ENCODE measurements at regions not wholly inside any gene's neighbourhood (a gene's known extent, or its start where the extent isn't known, plus 50 kb on each side); places are given as distances from the start of the nearest gene placed in this dataset.

- no peaks in the 10 kb centered on the region for H3K36me3 ChIP-seq (ENCODE audit: insufficient read depth, low read length)
- peaks cover 12% of the 10 kb centered on the region for H3K4me1 ChIP-seq (ENCODE audit: insufficient read depth, low read length)
- H3K9me3 ChIP-seq (ENCODE audit: control insufficient read depth, insufficient read depth, low read length), result no peaks in the 10 kb centered on the region
- no peak overlapping the region for H3K9ac ChIP-seq (ENCODE audit: low read depth, low read length)
These were observed 446.7 kb upstream of the B3GALT2 start for GRCh38 chr1:193633093-193633492.

DNA sequence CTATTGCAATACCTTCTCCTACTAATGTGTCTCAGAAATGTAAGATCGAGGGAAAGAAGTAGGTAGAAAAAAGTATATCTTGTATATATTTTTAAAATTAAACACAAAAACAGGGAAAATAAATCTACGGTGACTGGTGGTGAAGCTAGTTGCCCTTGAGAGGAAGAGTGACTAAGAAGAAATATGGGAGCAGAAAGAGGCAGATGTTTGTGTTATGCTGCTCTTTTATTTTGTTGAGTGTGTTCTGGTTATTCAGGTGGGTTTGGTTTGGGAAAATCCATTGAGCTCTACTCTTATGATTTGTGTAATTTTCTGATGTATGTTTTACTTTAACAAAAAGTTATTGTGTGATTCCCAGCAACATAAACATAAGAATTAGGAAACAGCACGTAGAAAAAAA is 444.9 kb upstream of the B3GALT2 start:
- Histone ChIP-seq H3K9ac (ENCODE audit: low read depth, low read length) (no peak overlapping the region), H3K4me1 (ENCODE audit: insufficient read depth, low read length) (peaks cover 12% of the 10 kb centered on the region), H3K36me3 (ENCODE audit: insufficient read depth, low read length) (no peaks in the 10 kb centered on the region), H3K9me3 (ENCODE audit: control insufficient read depth, insufficient read depth, low read length) (no peaks in the 10 kb centered on the region)

- H3K4me1 ChIP-seq (ENCODE audit: insufficient read depth, low read length), result peaks cover 12% of the 10 kb centered on the region
- H3K9ac ChIP-seq (ENCODE audit: low read depth, low read length), result no peak overlapping the region
- no peaks in the 10 kb centered on the region for H3K36me3 ChIP-seq (ENCODE audit: insufficient read depth, low read length)
- no peaks in the 10 kb centered on the region for H3K9me3 ChIP-seq (ENCODE audit: control insufficient read depth, insufficient read depth, low read length)
These were observed 443.5 kb upstream of the B3GALT2 start for GRCh38 chr1:193629875-193630274.

DNA sequence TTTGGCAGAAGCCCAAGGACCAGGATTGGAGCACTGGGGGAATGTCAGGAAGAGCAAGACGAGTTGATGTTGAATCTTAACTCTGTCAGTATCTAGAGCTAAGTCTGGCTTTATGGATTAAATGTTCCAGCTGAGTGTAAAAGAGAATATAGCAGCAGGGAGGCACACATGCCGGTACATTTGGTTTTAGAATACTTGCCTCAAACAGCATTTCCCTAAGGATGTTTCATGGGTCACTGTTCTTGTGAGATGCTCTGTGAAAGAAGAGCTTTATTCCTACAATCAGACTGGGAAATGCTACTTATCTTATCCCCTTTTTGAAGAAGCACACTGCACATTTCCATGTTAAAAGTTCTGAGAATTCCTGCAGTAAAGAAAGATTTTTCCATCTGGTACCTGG is 440.3 kb upstream of the B3GALT2 start:
- Histone ChIP-seq H3K9me3 (ENCODE audit: control insufficient read depth, insufficient read depth, low read length) (no peaks in the 10 kb centered on the region), H3K9ac (ENCODE audit: low read depth, low read length) (no peak overlapping the region), H3K4me1 (ENCODE audit: insufficient read depth, low read length) (peaks cover 12% of the 10 kb centered on the region), H3K36me3 (ENCODE audit: insufficient read depth, low read length) (no peaks in the 10 kb centered on the region)

DNA sequence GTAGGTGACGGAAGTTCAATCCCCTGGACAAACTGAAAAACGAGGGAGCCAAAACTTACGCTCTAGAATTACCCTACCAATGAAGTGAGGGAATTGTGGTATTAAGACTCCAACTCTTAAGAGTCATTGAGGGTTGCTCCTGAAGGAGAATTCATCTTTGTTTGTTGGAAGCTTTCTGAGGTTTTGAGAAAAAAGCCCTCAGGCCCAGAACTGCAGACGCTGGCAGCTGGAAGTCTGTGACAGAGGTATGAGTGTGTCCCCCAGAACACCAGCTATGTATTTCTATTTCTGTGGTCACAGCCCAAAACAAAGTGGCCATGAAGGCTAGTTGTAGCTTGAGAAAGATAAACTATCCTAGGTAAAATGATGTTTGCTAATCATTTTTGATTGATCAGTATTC is 438.8 kb upstream of the B3GALT2 start:
- peaks cover 11% of the 10 kb centered on the region for H3K4me1 ChIP-seq (ENCODE audit: insufficient read depth, low read length)
- no peaks in the 10 kb centered on the region for H3K36me3 ChIP-seq (ENCODE audit: insufficient read depth, low read length)
- no peak overlapping the region for H3K9ac ChIP-seq (ENCODE audit: low read depth, low read length)
- no peaks in the 10 kb centered on the region for H3K9me3 ChIP-seq (ENCODE audit: control insufficient read depth, insufficient read depth, low read length)

- Histone ChIP-seq H3K9ac (ENCODE audit: low read depth, low read length) (no peak overlapping the region), H3K4me1 (ENCODE audit: insufficient read depth, low read length) (no peaks in the 10 kb centered on the region), H3K9me3 (ENCODE audit: control insufficient read depth, insufficient read depth, low read length) (no peaks in the 10 kb centered on the region), H3K36me3 (ENCODE audit: insufficient read depth, low read length) (no peaks in the 10 kb centered on the region)
These were observed 433.5 kb upstream of the B3GALT2 start for GRCh38 chr1:193619911-193620310.

- Histone ChIP-seq H3K9ac (ENCODE audit: low read depth, low read length) (no peak overlapping the region), H3K36me3 (ENCODE audit: insufficient read depth, low read length) (no peaks in the 10 kb centered on the region), H3K9me3 (ENCODE audit: control insufficient read depth, insufficient read depth, low read length) (no peaks in the 10 kb centered on the region), H3K4me1 (ENCODE audit: insufficient read depth, low read length) (no peaks in the 10 kb centered on the region)
These were observed 428.4 kb upstream of the B3GALT2 start for GRCh38 chr1:193614817-193615216.

DNA sequence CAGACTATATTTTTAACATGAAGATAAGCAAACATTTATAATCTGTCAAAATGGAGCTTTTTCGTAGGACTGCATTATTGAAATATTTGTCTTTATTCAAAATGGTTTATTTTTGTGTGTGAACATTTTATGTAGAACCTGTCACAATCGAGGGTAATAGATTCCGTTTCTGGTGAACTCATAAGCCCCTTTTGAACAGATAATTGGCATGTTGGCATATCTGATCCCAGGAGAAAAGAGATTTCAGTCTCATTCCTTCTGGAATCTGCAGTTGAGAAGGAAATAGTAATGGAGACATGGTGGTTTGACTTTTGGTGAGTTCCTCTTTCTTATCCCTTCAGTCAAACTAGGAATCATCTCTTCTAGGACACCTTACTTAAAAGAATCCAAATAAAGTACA is 427.9 kb upstream of the B3GALT2 start:
- no peaks in the 10 kb centered on the region for H3K9me3 ChIP-seq (ENCODE audit: control insufficient read depth, insufficient read depth, low read length)
- H3K4me1 ChIP-seq (ENCODE audit: insufficient read depth, low read length), result no peaks in the 10 kb centered on the region
- no peaks in the 10 kb centered on the region for H3K36me3 ChIP-seq (ENCODE audit: insufficient read depth, low read length)
- H3K9ac ChIP-seq (ENCODE audit: low read depth, low read length), result no peak overlapping the region

- Histone ChIP-seq H3K9ac (ENCODE audit: low read depth, low read length) (no peak overlapping the region), H3K4me1 (ENCODE audit: insufficient read depth, low read length) (no peaks in the 10 kb centered on the region), H3K36me3 (ENCODE audit: insufficient read depth, low read length) (no peaks in the 10 kb centered on the region), H3K9me3 (ENCODE audit: control insufficient read depth, insufficient read depth, low read length) (no peaks in the 10 kb centered on the region)
These were observed 426.6 kb upstream of the B3GALT2 start for GRCh38 chr1:193613041-193613440.

DNA sequence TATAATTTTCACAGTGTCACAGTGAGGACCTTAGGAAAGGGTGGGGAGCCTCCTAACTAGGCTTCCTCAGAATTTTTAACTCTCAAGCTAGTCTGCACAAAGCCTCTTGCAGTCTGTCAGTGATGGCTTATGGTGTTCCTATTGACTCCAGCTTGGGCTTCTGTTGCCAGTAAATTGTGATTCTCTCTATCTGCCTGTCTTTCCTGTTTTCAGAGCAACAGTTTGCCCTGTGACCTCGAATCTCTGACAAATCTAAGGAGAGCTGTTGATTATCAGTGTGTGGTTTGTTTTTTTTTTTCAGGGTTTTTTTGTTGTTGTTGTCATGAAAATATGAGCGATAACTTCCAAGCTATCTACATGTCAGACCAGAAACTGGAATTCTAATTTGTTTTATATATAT is 423.2 kb upstream of the B3GALT2 start:
- Histone ChIP-seq H3K9me3 (ENCODE audit: control insufficient read depth, insufficient read depth, low read length) (no peaks in the 10 kb centered on the region), H3K9ac (ENCODE audit: low read depth, low read length) (no peak overlapping the region), H3K4me1 (ENCODE audit: insufficient read depth, low read length) (no peaks in the 10 kb centered on the region), H3K36me3 (ENCODE audit: insufficient read depth, low read length) (no peaks in the 10 kb centered on the region)

GRCh38 chr1:193607787-193608186 is 421.4 kb upstream of the B3GALT2 start:
- Histone ChIP-seq H3K9ac (ENCODE audit: low read depth, low read length) (no peak overlapping the region), H3K9me3 (ENCODE audit: control insufficient read depth, insufficient read depth, low read length) (no peaks in the 10 kb centered on the region), H3K4me1 (ENCODE audit: insufficient read depth, low read length) (peaks cover 7% of the 10 kb centered on the region; the same call in 1 of the 2 replicates), H3K36me3 (ENCODE audit: insufficient read depth, low read length) (no peaks in the 10 kb centered on the region)

GRCh38 chr1:193606035-193606434 is 419.6 kb upstream of the B3GALT2 start:
- no peaks in the 10 kb centered on the region for H3K9me3 ChIP-seq (ENCODE audit: control insufficient read depth, insufficient read depth, low read length)
- no peak overlapping the region for H3K9ac ChIP-seq (ENCODE audit: low read depth, low read length)
- no peaks in the 10 kb centered on the region for H3K36me3 ChIP-seq (ENCODE audit: insufficient read depth, low read length)
- H3K4me1 ChIP-seq (ENCODE audit: insufficient read depth, low read length), result peaks cover 10% of the 10 kb centered on the region; the same call in 1 of the 2 replicates

GRCh38 chr1:193602705-193603104 is 416.3 kb upstream of the B3GALT2 start:
- Histone ChIP-seq H3K4me1 (ENCODE audit: insufficient read depth, low read length) (peaks cover 10% of the 10 kb centered on the region; the same call in 1 of the 2 replicates), H3K9ac (ENCODE audit: low read depth, low read length) (no peak overlapping the region), H3K9me3 (ENCODE audit: control insufficient read depth, insufficient read depth, low read length) (no peaks in the 10 kb centered on the region), H3K36me3 (ENCODE audit: insufficient read depth, low read length) (no peaks in the 10 kb centered on the region)

- H3K4me1 ChIP-seq (ENCODE audit: insufficient read depth, low read length), result peaks cover 31% of the 10 kb centered on the region; the same call in 1 of the 2 replicates
- H3K9ac ChIP-seq (ENCODE audit: low read depth, low read length), result no peak overlapping the region
- H3K36me3 ChIP-seq (ENCODE audit: insufficient read depth, low read length), result no peaks in the 10 kb centered on the region
- H3K9me3 ChIP-seq (ENCODE audit: control insufficient read depth, insufficient read depth, low read length), result no peaks in the 10 kb centered on the region
These were observed 406.9 kb upstream of the B3GALT2 start for GRCh38 chr1:193593147-193593885.

GRCh38 chr1:193592317-193592716 is 405.9 kb upstream of the B3GALT2 start:
- H3K9me3 ChIP-seq (ENCODE audit: control insufficient read depth, insufficient read depth, low read length), result no peaks in the 10 kb centered on the region
- no peaks in the 10 kb centered on the region for H3K36me3 ChIP-seq (ENCODE audit: insufficient read depth, low read length)
- H3K9ac ChIP-seq (ENCODE audit: low read depth, low read length), result no peak overlapping the region
- peaks cover 31% of the 10 kb centered on the region; the same call in 1 of the 2 replicates for H3K4me1 ChIP-seq (ENCODE audit: insufficient read depth, low read length)
